ENCODE measurements at regions not wholly inside any gene's neighbourhood (a gene's known extent, or its start where the extent isn't known, plus 50 kb on each side); places are given as distances from the start of the nearest gene placed in this dataset.

DNA sequence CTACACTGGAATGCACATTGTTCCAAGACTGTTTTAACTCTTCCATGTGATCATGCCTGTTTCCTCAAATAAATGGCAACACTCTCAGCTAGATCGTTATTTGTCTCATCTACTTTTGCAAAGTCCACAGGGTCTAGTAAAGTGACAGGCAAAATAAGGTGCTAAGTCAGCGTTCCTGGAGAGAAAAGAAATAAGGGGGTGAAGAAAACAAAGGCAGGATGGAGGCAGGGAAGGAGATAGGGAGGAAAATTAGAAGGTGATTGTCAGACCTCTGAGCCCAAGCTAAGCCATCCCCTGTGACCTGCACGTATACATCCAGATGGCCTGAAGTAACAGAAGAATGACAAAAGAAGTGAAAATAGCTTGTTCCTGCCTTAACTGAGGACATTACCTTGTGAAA is 132.1 kb downstream of the RAB38 start:
- no peaks in the 10 kb centered on the region for H3K9me2 ChIP-seq (ENCODE audit: insufficient read depth)
- H3K4me1 ChIP-seq (ENCODE audit: control insufficient read depth in 1 of 2, insufficient read depth in 2 of 2, low read length in 2 of 2) = no peaks in the 10 kb centered on the region
- no peaks in the 10 kb centered on the region for H3K36me3 ChIP-seq (ENCODE audit: control insufficient read depth in 1 of 2, insufficient read depth in 2 of 2, low read length in 2 of 2)
- no peaks in the 10 kb centered on the region for H3K9me3 ChIP-seq (ENCODE audit: control insufficient read depth in 1 of 2, insufficient read depth in 1 of 2, low read depth in 1 of 2, low read length in 2 of 2)
- TF ChIP-seq POLR2AphosphoS5 (IDR thresholded peaks at IDR 0.05; ENCODE audit: low read depth, low read length) = no peak
- no peak for TF ChIP-seq TCF7L2 (IDR thresholded peaks at IDR 0.05; ENCODE audit: borderline replicate concordance, extremely low read depth, insufficient read depth, insufficient read length)
- TF ChIP-seq, protein P1, sequence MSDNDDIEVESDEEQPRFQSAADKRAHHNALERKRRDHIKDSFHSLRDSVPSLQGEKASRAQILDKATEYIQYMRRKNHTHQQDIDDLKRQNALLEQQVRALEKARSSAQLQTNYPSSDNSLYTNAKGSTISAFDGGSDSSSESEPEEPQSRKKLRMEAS (IDR thresholded peaks at IDR 0.05) = no peak
- no peak for TF ChIP-seq FOSL1 (IDR thresholded peaks at IDR 0.05; ENCODE audit: low read depth)
- RAD21 ChIA-PET (ENCODE audit: low non-redundant PET in 1 of 2, low total read pairs in 2 of 2, uncharacterized antibody in 2 of 2, unreplicated experiment in 2 of 2) = no interaction called here
- no peak overlapping the region for H3K4me2 ChIP-seq (ENCODE audit: low read length)
- H3K4me3 ChIP-seq (replicated peaks in 1 of 2; ENCODE audit: low read depth in 1 of 2, low read length in 2 of 2) = no peak overlapping the region
- H2AFZ ChIP-seq (ENCODE audit: low read depth, low read length, poor library complexity, severe bottlenecking) = no peak overlapping the region
- CTCF ChIA-PET = no interaction called here
- H3K27ac ChIP-seq (ENCODE audit: low read depth, low read length) = no peak overlapping the region
- DNase-seq (ENCODE audit: low read depth, low spot score) = no peak
- no TSS peak for BruUV-seq (replicated peaks)
- no peak overlapping the region for H3K9ac ChIP-seq (ENCODE audit: low read length)
- H3K27me3 ChIP-seq (ENCODE audit: insufficient read depth, low read length) = peaks cover 4% of the 10 kb centered on the region; the same call in 1 of the 2 replicates
- POLR2A ChIA-PET = no interaction called here
- H4K20me1 ChIP-seq (ENCODE audit: insufficient read depth) = no peaks in the 10 kb centered on the region
- ATAC-seq = no peak
- intact Hi-C loops (cut with micrococcal nuclease) = no loop called here
- H3K79me2 ChIP-seq (ENCODE audit: insufficient read depth, low read length) = no peaks in the 10 kb centered on the region

DNA sequence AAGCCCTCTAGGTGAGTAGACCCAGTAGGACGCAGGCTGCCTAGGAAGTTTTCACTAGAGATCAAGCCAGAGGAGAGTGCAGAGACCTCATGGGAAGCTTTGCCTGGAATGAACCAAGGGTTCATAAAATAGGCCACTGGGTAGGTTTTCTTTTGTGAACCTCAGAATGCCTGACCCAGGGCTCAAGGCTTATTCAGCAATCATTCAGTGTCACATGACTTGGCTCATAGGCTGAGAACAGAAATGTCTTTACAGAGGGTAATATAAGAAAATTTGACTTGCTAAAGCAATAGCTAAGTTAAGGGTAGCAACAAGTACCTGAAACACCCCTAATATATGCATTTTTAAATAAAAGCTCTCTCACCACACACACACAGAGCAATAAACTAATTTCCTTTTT is 132.6 kb downstream of the RAB38 start:
- peaks cover 4% of the 10 kb centered on the region; the same call in 1 of the 2 replicates for H3K27me3 ChIP-seq (ENCODE audit: insufficient read depth, low read length)
- H3K4me2 ChIP-seq (ENCODE audit: low read length) = no peak overlapping the region
- H3K79me2 ChIP-seq (ENCODE audit: insufficient read depth, low read length) = no peaks in the 10 kb centered on the region
- POLR2A ChIA-PET = no interaction called here
- TF ChIP-seq ZFX (IDR thresholded peaks at IDR 0.05) (no peak), RAD21 (IDR thresholded peaks at IDR 0.05; ENCODE audit: low read depth) (no peak), FOSL1 (IDR thresholded peaks at IDR 0.05; ENCODE audit: low read depth) (no peak), ZNF274 (IDR thresholded peaks at IDR 0.05; ENCODE audit: low read depth, low read length) (no peak), EGR1 (IDR thresholded peaks at IDR 0.05; ENCODE audit: low read depth) (no peak), JUND (IDR thresholded peaks at IDR 0.05) (no peak), ELF1 (IDR thresholded peaks at IDR 0.05; ENCODE audit: borderline replicate concordance, low read depth) (no peak), POLR2AphosphoS5 (IDR thresholded peaks at IDR 0.05; ENCODE audit: low read depth, low read length) (no peak), CEBPB (IDR thresholded peaks at IDR 0.05; ENCODE audit: low read depth) (no peak)
- TF ChIP-seq, protein P2, sequence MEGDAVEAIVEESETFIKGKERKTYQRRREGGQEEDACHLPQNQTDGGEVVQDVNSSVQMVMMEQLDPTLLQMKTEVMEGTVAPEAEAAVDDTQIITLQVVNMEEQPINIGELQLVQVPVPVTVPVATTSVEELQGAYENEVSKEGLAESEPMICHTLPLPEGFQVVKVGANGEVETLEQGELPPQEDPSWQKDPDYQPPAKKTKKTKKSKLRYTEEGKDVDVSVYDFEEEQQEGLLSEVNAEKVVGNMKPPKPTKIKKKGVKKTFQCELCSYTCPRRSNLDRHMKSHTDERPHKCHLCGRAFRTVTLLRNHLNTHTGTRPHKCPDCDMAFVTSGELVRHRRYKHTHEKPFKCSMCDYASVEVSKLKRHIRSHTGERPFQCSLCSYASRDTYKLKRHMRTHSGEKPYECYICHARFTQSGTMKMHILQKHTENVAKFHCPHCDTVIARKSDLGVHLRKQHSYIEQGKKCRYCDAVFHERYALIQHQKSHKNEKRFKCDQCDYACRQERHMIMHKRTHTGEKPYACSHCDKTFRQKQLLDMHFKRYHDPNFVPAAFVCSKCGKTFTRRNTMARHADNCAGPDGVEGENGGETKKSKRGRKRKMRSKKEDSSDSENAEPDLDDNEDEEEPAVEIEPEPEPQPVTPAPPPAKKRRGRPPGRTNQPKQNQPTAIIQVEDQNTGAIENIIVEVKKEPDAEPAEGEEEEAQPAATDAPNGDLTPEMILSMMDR (IDR thresholded peaks at IDR 0.05 in 2 of 3, conservative IDR thresholded peaks at IDR 0.05 in 1 of 3; ENCODE audit: borderline replicate concordance in 1 of 3, insufficient read depth in 1 of 3, low read depth in 2 of 3, low read length in 2 of 3) = no peak
- TF ChIP-seq, protein P3, sequence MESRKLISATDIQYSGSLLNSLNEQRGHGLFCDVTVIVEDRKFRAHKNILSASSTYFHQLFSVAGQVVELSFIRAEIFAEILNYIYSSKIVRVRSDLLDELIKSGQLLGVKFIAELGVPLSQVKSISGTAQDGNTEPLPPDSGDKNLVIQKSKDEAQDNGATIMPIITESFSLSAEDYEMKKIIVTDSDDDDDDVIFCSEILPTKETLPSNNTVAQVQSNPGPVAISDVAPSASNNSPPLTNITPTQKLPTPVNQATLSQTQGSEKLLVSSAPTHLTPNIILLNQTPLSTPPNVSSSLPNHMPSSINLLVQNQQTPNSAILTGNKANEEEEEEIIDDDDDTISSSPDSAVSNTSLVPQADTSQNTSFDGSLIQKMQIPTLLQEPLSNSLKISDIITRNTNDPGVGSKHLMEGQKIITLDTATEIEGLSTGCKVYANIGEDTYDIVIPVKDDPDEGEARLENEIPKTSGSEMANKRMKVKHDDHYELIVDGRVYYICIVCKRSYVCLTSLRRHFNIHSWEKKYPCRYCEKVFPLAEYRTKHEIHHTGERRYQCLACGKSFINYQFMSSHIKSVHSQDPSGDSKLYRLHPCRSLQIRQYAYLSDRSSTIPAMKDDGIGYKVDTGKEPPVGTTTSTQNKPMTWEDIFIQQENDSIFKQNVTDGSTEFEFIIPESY (IDR thresholded peaks at IDR 0.05; ENCODE audit: extremely low read depth, insufficient replicate concordance, low read length) = no peak
- TF ChIP-seq, protein P4, sequence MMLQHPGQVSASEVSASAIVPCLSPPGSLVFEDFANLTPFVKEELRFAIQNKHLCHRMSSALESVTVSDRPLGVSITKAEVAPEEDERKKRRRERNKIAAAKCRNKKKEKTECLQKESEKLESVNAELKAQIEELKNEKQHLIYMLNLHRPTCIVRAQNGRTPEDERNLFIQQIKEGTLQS (IDR thresholded peaks at IDR 0.05) = no peak
- BruUV-seq (replicated peaks) = no TSS peak
- no peak for ATAC-seq
- no peaks in the 10 kb centered on the region for H4K20me1 ChIP-seq (ENCODE audit: insufficient read depth)
- intact Hi-C loops (cut with micrococcal nuclease) = no loop called here
- no peaks in the 10 kb centered on the region for H3K9me3 ChIP-seq (ENCODE audit: control insufficient read depth in 1 of 2, insufficient read depth in 1 of 2, low read depth in 1 of 2, low read length in 2 of 2)
- no peaks in the 10 kb centered on the region for H3K9me2 ChIP-seq (ENCODE audit: insufficient read depth)
- RAD21 ChIA-PET (ENCODE audit: low non-redundant PET in 1 of 2, low total read pairs in 2 of 2, uncharacterized antibody in 2 of 2, unreplicated experiment in 2 of 2) = no interaction called here
- H3K27ac ChIP-seq (ENCODE audit: low read depth, low read length) = no peak overlapping the region
- no peak overlapping the region for H2AFZ ChIP-seq (ENCODE audit: low read depth, low read length, poor library complexity, severe bottlenecking)
- H3K9ac ChIP-seq (ENCODE audit: low read length) = no peak overlapping the region
- H3K36me3 ChIP-seq (ENCODE audit: control insufficient read depth in 1 of 2, insufficient read depth in 2 of 2, low read length in 2 of 2) = no peaks in the 10 kb centered on the region
- no peak overlapping the region for H3K4me3 ChIP-seq (replicated peaks in 1 of 2; ENCODE audit: low read depth in 1 of 2, low read length in 2 of 2)
- no peak for DNase-seq (ENCODE audit: low read depth, low spot score)
- H3K4me1 ChIP-seq (ENCODE audit: control insufficient read depth in 1 of 2, insufficient read depth in 2 of 2, low read length in 2 of 2) = no peaks in the 10 kb centered on the region
- CTCF ChIA-PET = no interaction called here

Measured in HCT116 (cell line).